Astrocyte of the cerebellum (primary cell): ENCODE measurements at regions not wholly inside any gene's neighbourhood (a gene's known extent, or its start where the extent isn't known, plus 50 kb on each side); places are given as distances from the start of the nearest gene placed in this dataset.

Experiments
- DNase-seq: peaks from one replicate; pipeline ENCODE4 v3.0.0-alpha.2; 2011; ENCODE audit warnings: low read depth
- H3K4me3 ChIP-seq: 2 replicates; pipeline ENCODE4 v1.5.1; 2011; ENCODE audit warnings: mild to moderate bottlenecking, low read depth, low read length, moderate library complexity
- CTCF ChIP-seq: IDR thresholded peaks from 2 replicates; pipeline ENCODE4 v1.5.1; 2012; ENCODE audit warnings: low read length, low read depth, moderate library complexity, mild to moderate bottlenecking; ENCODE audit errors: missing control alignments
- in situ Hi-C: cut with HindIII; loops from 2 replicates; pipeline ENCODE4 v1.10.0; 2017; ENCODE audit warnings: low sequenced_read_pairs

DNA sequence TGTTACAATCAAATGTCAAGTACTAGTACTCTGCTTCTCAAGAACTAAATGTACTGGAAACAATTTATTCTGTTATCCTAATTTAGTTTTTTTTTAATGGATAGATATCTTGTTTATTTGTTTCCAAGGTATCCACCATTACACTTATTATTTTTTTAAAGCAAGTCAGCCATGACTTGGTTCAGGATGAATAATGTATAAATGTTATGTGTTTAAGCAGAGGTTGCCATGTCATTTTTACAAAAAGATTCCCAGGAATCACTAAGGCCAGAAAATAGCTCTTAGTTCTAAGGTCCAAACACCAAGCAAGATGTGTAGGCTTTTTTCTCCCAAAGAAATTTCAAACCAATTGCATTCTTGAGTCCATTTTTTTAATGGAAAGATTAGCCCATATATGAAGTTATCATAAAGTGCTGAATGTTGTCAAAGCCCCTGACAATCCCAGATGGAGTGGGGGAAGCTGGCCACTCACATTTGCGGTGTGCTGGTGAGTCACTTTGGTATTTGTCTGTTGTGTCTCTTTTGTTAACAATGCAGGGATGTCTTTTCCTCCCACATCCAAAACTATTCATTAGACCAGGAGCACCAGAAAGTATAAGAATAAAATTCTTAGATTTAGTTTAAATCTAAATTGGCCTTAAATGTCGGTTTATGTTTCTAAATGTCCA is 158.9 kb downstream of the COL6A3 start:
- DNase-seq: peak; percentile 65
- in situ Hi-C loops: no loop called here

DNA sequence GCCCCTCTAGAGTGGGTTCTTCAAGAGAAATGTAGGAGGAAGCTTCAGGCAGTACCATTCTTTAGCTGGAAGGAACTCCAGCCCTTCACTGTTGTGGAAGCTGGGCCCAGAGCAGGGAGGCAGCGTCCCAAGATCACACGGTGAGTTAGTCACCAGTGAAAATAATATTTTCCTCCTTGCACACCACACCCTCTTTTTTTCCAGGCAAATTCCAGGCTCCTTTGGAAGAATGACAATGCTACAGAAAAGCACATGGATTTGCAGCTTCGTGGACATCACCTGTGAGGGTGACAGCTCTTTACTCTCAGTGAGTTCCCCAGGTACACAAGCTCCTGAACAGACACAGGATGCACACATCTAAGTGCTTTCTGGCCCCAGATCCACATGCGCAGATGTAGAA is 157.1 kb downstream of the COL6A3 start:
- no peak for TF ChIP-seq CTCF
- DNase-seq: no peak
- in situ Hi-C loops: no loop called here
- H3K4me3 ChIP-seq: no peak overlapping the region

More for the DNA sequence above, 158.9 kb downstream of the COL6A3 start:
- TF ChIP-seq CTCF: no peak
- no peak overlapping the region for H3K4me3 ChIP-seq

DNA sequence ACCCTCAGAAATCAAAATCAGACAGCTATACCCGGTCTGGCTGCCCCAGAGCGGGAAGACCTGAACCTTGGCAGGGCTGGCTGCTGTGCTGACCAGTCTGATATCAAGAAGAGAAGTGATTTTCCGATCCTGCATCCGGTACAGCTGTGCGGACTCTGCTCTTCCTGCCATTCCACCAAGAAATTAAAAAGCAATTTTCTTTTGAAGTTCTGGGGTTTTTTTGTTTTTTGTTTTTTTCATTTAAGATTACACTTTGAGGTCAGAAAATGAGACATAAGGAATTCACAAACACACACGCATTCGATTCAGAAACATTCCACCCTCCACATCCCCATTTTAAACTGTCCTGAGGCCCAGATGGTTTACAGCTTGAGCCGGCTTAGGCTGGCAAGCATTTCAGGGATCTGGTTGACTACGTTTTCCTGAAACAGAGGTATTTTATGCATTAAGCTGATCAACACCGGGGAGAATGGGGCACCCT is 156.5 kb downstream of the COL6A3 start:
- no peak for TF ChIP-seq CTCF

GRCh38 chr2:237258116-237258515 is 155.8 kb downstream of the COL6A3 start:
- H3K4me3 ChIP-seq: no peak overlapping the region
- DNase-seq: no peak
- no peak for TF ChIP-seq CTCF
- in situ Hi-C loops: no loop called here

More for the DNA sequence above, 156.5 kb downstream of the COL6A3 start:
- DNase-seq: no peak
- no peak overlapping the region for H3K4me3 ChIP-seq
- in situ Hi-C loops: no loop called here

DNA sequence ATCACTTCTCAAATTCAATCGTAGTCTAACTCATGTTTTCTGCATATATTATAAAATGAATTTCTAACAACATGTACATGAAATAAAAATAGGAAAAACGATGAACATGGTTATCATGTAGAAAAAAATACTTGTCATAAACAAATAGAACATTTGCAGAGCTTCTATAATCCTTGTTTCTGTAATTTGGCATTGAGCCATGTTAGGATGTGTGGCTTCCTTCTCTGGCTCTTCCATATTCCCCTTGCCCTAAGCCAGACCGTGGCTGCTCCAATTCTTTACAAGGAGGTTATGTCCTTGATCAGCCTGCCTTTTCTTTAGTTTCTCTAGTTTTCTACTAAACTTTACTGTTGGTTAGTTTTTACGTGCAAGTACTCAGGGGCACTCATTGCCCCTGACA is 155.3 kb downstream of the COL6A3 start:
- in situ Hi-C loops: no loop called here
- no peak overlapping the region for H3K4me3 ChIP-seq
- DNase-seq: no peak
- TF ChIP-seq CTCF: no peak

DNA sequence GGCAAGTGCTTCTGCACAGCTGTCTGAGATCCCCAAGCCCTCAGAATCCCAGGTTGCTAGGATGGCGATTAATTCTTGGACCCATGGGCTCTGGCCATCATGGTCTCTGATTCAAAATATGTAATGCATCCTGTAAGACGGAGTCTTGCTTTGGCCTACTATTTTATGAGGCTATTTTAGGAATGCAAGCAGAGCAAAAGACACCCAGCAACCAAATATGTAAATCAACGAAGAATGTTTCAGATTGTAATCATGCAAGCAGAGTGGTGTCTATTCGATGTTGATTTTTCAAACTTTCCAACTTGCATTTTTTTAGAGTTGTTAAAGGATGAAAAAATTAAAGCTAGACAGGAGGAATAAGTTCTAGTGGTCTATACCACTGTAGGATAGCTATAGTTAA is 154.8 kb downstream of the COL6A3 start:
- no peak for TF ChIP-seq CTCF
- in situ Hi-C loops: no loop called here
- no peak overlapping the region for H3K4me3 ChIP-seq
- DNase-seq: no peak
